Caco-2 (cell line): ENCODE measurements at regions not wholly inside any gene's neighbourhood (a gene's known extent, or its start where the extent isn't known, plus 50 kb on each side); places are given as distances from the start of the nearest gene placed in this dataset.

Experiments
- BruUV-seq: library from RNA; stranded (reverse); fragments of 400-500 nt; replicated peaks from 2 replicates; lab custom pipeline; 2021; lab: Mats Ljungman, UMichigan
- CTCF ChIA-PET: fragments of 300-600 bp; sonication (Branson Sonifier 250); formaldehyde crosslinking; loops from one replicate; lab custom pipeline; 2022; ENCODE audit warnings: antibody characterized with exemption; lab: Charles Lee
- POLR2A ChIA-PET: fragments of 300-600 bp; sonication (Branson Sonifier 250); formaldehyde crosslinking; loops from one replicate; lab custom pipeline; 2022; ENCODE audit warnings: antibody characterized with exemption; lab: Charles Lee
- DNase-seq, 2 experiments: peaks; one replicate each; pipeline versions ENCODE4 v3.0.0 to v3.0.0-alpha.2; 2020 to 2022
- H3K27me3 ChIP-seq: replicated peaks from 2 replicates; pipeline ENCODE4 v1.6.0; 2011; ENCODE audit warnings: low read length; ENCODE audit not compliant: control insufficient read depth, insufficient read depth
- H3K36me3 ChIP-seq: 2 replicates; pipeline ENCODE4 v1.5.1; 2011; ENCODE audit warnings: low read length; ENCODE audit not compliant: control insufficient read depth, insufficient read depth
- H3K4me1 ChIP-seq: fragments of 250-450 bp; sonication (Bioruptor Pico); 2 replicates; pipeline ENCODE4 v1.5.1; 2020; ENCODE audit warnings: mild to moderate bottlenecking
- H3K4me3 ChIP-seq: 2 replicates; pipeline ENCODE4 v1.5.1; 2011; ENCODE audit warnings: low read depth, mild to moderate bottlenecking, control low read depth, low read length
- H3K9me3 ChIP-seq: fragments of 250-450 bp; sonication (Bioruptor Pico); 2 replicates; pipeline ENCODE4 v1.5.1; 2020; ENCODE audit warnings: mild to moderate bottlenecking, moderate library complexity
- H3K27ac Mint-ChIP-seq: one replicate; pipeline ENCODE4 v1.8.0; 2022; ENCODE audit warnings: mixed read lengths; ENCODE audit not compliant: unreplicated experiment
- H3K27me3 Mint-ChIP-seq: one replicate; pipeline ENCODE4 v1.8.0; 2022; ENCODE audit warnings: mixed read lengths; ENCODE audit not compliant: insufficient read depth, unreplicated experiment
- H3K36me3 Mint-ChIP-seq: one replicate; pipeline ENCODE4 v1.8.0; 2022; ENCODE audit warnings: mild to moderate bottlenecking, mixed read lengths; ENCODE audit not compliant: insufficient read depth, unreplicated experiment
- H3K4me1 Mint-ChIP-seq: one replicate; pipeline ENCODE4 v1.8.0; 2022; ENCODE audit warnings: low read depth, mixed read lengths; ENCODE audit not compliant: unreplicated experiment
- H3K4me3 Mint-ChIP-seq: one replicate; pipeline ENCODE4 v1.8.0; 2022; ENCODE audit warnings: mild to moderate bottlenecking, moderate library complexity, mixed read lengths; ENCODE audit not compliant: unreplicated experiment
- H3K9me3 Mint-ChIP-seq: one replicate; pipeline ENCODE4 v1.8.0; 2022; ENCODE audit warnings: mixed read lengths; ENCODE audit not compliant: unreplicated experiment
- CTCF ChIP-seq, 2 experiments: fragments of 200-600 bp in 1 of 2; IDR thresholded peaks; 1 replicate in 1 of 2; 2 replicates in 1 of 2; pipeline versions ENCODE4 v1.5.1 to v1.8.0; 2011 to 2022; ENCODE audit warnings: antibody characterized with exemption in 1 of 2, control low read depth in 1 of 2, inconsistent platforms in 1 of 2, low read depth in 1 of 2, low read length in 1 of 2, mild to moderate bottlenecking in 1 of 2, moderate library complexity in 1 of 2; ENCODE audit not compliant: insufficient read depth in 1 of 2, severe bottlenecking in 1 of 2, unreplicated experiment in 1 of 2
- intact Hi-C: fragments of 100-400 bp; cut with micrococcal nuclease; formaldehyde crosslinking; loops from one replicate; pipeline ENCODE4 v1.10.0; 2022; ENCODE audit not compliant: unreplicated experiment

GRCh38 chrX:150005027-150005426 lies 66.7 kb upstream of the EOLA2 start:
- H3K4me3 Mint-ChIP-seq = no peak overlapping the region
- no peak overlapping the region for H3K27ac Mint-ChIP-seq
- H3K27me3 ChIP-seq = no peaks in the 10 kb centered on the region
- intact Hi-C loops = no loop called here
- DNase-seq = no peak
- no peaks in the 10 kb centered on the region for H3K9me3 Mint-ChIP-seq
- no peaks in the 10 kb centered on the region for H3K4me1 ChIP-seq
- POLR2A ChIA-PET = no interaction called here
- H3K36me3 Mint-ChIP-seq = no peaks in the 10 kb centered on the region
- no peaks in the 10 kb centered on the region for H3K9me3 ChIP-seq
- H3K4me3 ChIP-seq = no peak overlapping the region
- H3K36me3 ChIP-seq = no peaks in the 10 kb centered on the region
- TF ChIP-seq CTCF (IDR thresholded peaks at IDR 0.05; ENCODE audit: insufficient read depth in 1 of 2, low read depth in 1 of 2, low read length in 1 of 2, severe bottlenecking in 1 of 2, unreplicated experiment in 1 of 2) = no peak
- H3K27me3 Mint-ChIP-seq = no peaks in the 10 kb centered on the region
- no peaks in the 10 kb centered on the region for H3K4me1 Mint-ChIP-seq
- CTCF ChIA-PET = no interaction called here
- BruUV-seq = no TSS peak

GRCh38 chrX:150007356-150007755 lies 69.1 kb upstream of the EOLA2 start:
- Histone ChIP-seq H3K9me3 (no peaks in the 10 kb centered on the region), H3K27me3 (no peaks in the 10 kb centered on the region), H3K4me1 (no peaks in the 10 kb centered on the region), H3K36me3 (no peaks in the 10 kb centered on the region), H3K4me3 (no peak overlapping the region)
- H3K36me3 Mint-ChIP-seq = no peaks in the 10 kb centered on the region
- no TSS peak for BruUV-seq
- TF ChIP-seq CTCF (IDR thresholded peaks at IDR 0.05; ENCODE audit: insufficient read depth in 1 of 2, low read depth in 1 of 2, low read length in 1 of 2, severe bottlenecking in 1 of 2, unreplicated experiment in 1 of 2) = no peak
- H3K4me3 Mint-ChIP-seq = no peak overlapping the region
- intact Hi-C loops = no loop called here
- H3K4me1 Mint-ChIP-seq = no peaks in the 10 kb centered on the region
- ChIA-PET CTCF (no interaction called here), POLR2A (no interaction called here)
- H3K9me3 Mint-ChIP-seq = no peaks in the 10 kb centered on the region
- H3K27ac Mint-ChIP-seq = no peak overlapping the region
- no peaks in the 10 kb centered on the region for H3K27me3 Mint-ChIP-seq
- no peak for DNase-seq

- Mint-ChIP-seq H3K27ac (no peak overlapping the region), H3K36me3 (no peaks in the 10 kb centered on the region), H3K9me3 (no peaks in the 10 kb centered on the region), H3K4me3 (no peak overlapping the region), H3K27me3 (no peaks in the 10 kb centered on the region), H3K4me1 (no peaks in the 10 kb centered on the region)
- POLR2A ChIA-PET = no interaction called here
- Histone ChIP-seq H3K27me3 (no peaks in the 10 kb centered on the region), H3K4me1 (no peaks in the 10 kb centered on the region), H3K4me3 (no peak overlapping the region), H3K36me3 (no peaks in the 10 kb centered on the region), H3K9me3 (no peaks in the 10 kb centered on the region)
- TF ChIP-seq CTCF (IDR thresholded peaks at IDR 0.05; ENCODE audit: insufficient read depth in 1 of 2, low read depth in 1 of 2, low read length in 1 of 2, severe bottlenecking in 1 of 2, unreplicated experiment in 1 of 2) = no peak
- no TSS peak for BruUV-seq
- no peak for DNase-seq
- intact Hi-C loops = no loop called here
- CTCF ChIA-PET = no interaction called here
These were observed 74.5 kb upstream of the EOLA2 start for GRCh38 chrX:150012647-150013381.
